K562 (cell line): ENCODE measurements at regions not wholly inside any gene's neighbourhood (a gene's known extent, or its start where the extent isn't known, plus 50 kb on each side); places are given as distances from the start of the nearest gene placed in this dataset.
A peak's percentile ranks its signal among the peaks of the same experiment; 100 is the strongest.

Experiments
- ATAC-seq: fragments of 200-7000 bp; cut with Tn5 transposase; 3 replicates; pipeline ENCODE4 v1.9.1; 2020; ENCODE audit warnings: moderate library complexity
- BruUV-seq: library from RNA; stranded (reverse); fragments of 400-500 nt; replicated peaks from 2 replicates; lab custom pipeline; 2021; lab: Mats Ljungman, UMichigan
- CTCF ChIA-PET: fragments of 300-600 bp; formaldehyde crosslinking; extraction: SDS; loops from one replicate; lab custom pipeline; 2021; ENCODE audit warnings: low intra/inter-chr PET ratio; lab: Yijun Ruan, JAX
- POLR2A ChIA-PET: fragments of 300-600, 350-650 bp; sonication (Branson Sonifier 250); formaldehyde crosslinking; extraction: SDS; loops from one replicate; lab custom pipeline; 2021; ENCODE audit warnings: antibody characterized with exemption, inconsistent platforms; lab: Yijun Ruan, JAX
- DNase-seq, 4 experiments: peaks; one replicate each; pipeline versions ENCODE4 v3.0.0 to v3.0.0-alpha.2; 2011 to 2018; ENCODE audit warnings: low spot score in 3 of 4, mixed read lengths in 3 of 4; ENCODE audit errors: extremely low read depth in 1 of 4
- FAIRE-seq: peaks from 2 replicates; lab custom pipeline; 2011; peaks lifted over from hg19 to GRCh38; lab: Jason Lieb, UNC
- H2AFZ ChIP-seq: 2 replicates; pipeline ENCODE4 v1.6.0; 2011; ENCODE audit warnings: low read depth, low read length, control low read depth, inconsistent platforms
- H3K27ac ChIP-seq: fragments of 200-600 bp; 3 replicates; pipeline ENCODE4 v1.8.0; 2011; ENCODE audit warnings: low read depth, mild to moderate bottlenecking, control low read depth, inconsistent platforms, low read length, moderate library complexity, mixed read lengths; ENCODE audit errors: extremely low read depth
- H3K27me3 ChIP-seq, 2 experiments: fragments of 300-600 bp in 1 of 2; 2 replicates in 1 of 2; 3 replicates in 1 of 2; pipeline versions ENCODE4 v1.6.0 to v1.8.0; 2011; ENCODE audit warnings: inconsistent platforms in 2 of 2, low read length in 2 of 2, mild to moderate bottlenecking in 1 of 2, mixed read lengths in 1 of 2, moderate library complexity in 1 of 2; ENCODE audit not compliant: control insufficient read depth in 2 of 2, insufficient read depth in 2 of 2
- H3K36me3 ChIP-seq: fragments of 300-600 bp; 3 replicates; pipeline ENCODE4 v1.8.0; 2011; ENCODE audit warnings: mild to moderate bottlenecking, low read length, inconsistent platforms; ENCODE audit not compliant: control insufficient read depth, insufficient read depth
- H3K4me1 ChIP-seq, 2 experiments: fragments of 200-600 bp in 1 of 2; replicated peaks in 1 of 2; 2 replicates in 1 of 2; 3 replicates in 1 of 2; pipeline versions ENCODE4 v1.5.1 to v1.8.0; 2011; ENCODE audit warnings: inconsistent platforms in 2 of 2, low read length in 2 of 2, mild to moderate bottlenecking in 1 of 2, mixed read lengths in 1 of 2, moderate library complexity in 1 of 2; ENCODE audit not compliant: control insufficient read depth in 2 of 2, insufficient read depth in 2 of 2
- H3K4me2 ChIP-seq: 2 replicates; pipeline ENCODE4 v1.6.1; 2011; ENCODE audit warnings: low read length, control low read depth, inconsistent platforms, mixed read lengths; ENCODE audit not compliant: insufficient read depth
- H3K4me3 ChIP-seq: fragments of 200-600 bp; sonication (generic), shearing (Covaris generic); 2 replicates; pipeline ENCODE4 v1.5.1; 2016; ENCODE audit warnings: control low read depth, inconsistent platforms
- H3K79me2 ChIP-seq: fragments of 200-600 bp; 3 replicates; pipeline ENCODE4 v1.8.0; 2011; ENCODE audit warnings: low read length, inconsistent platforms; ENCODE audit not compliant: control insufficient read depth, insufficient read depth
- H3K9ac ChIP-seq, 2 experiments: 2 replicates each; pipeline versions ENCODE4 v1.6.0 to v1.6.1; 2011; ENCODE audit warnings: low read depth in 2 of 2, low read length in 2 of 2, control low read depth in 1 of 2, inconsistent platforms in 1 of 2, mild to moderate bottlenecking in 1 of 2, mixed read lengths in 1 of 2; ENCODE audit not compliant: insufficient read depth in 1 of 2
- H3K9me1 ChIP-seq: one replicate; pipeline ENCODE4 v1.6.0; 2011; ENCODE audit warnings: inconsistent platforms, mild to moderate bottlenecking, low read length, moderate library complexity; ENCODE audit not compliant: control insufficient read depth, insufficient read depth
- H3K9me3 ChIP-seq: replicated peaks from 2 replicates; pipeline ENCODE4 v1.5.1; 2011; ENCODE audit warnings: low read depth, low read length, inconsistent platforms; ENCODE audit not compliant: control insufficient read depth, insufficient read depth
- H4K20me1 ChIP-seq: replicated peaks from 2 replicates; pipeline ENCODE4 v1.6.1; 2011; ENCODE audit warnings: low read length, inconsistent platforms, mixed read lengths; ENCODE audit not compliant: control insufficient read depth, insufficient read depth
- CBFB ChIP-seq: sonication (generic); formaldehyde crosslinking; IDR thresholded peaks from 2 replicates; pipeline ENCODE4 v1.4.0; 2020; ENCODE audit warnings: mild to moderate bottlenecking, missing genetic modification reagents
- E2F3 ChIP-seq: fragments of 250-450 bp; sonication (Bioruptor Pico); IDR thresholded peaks from 2 replicates; pipeline ENCODE4 v1.4.0; 2020; ENCODE audit warnings: mild to moderate bottlenecking
- EHMT2 ChIP-seq: fragments of 450-650 bp; IDR thresholded peaks from 2 replicates; pipeline ENCODE4 v1.6.1; 2018; ENCODE audit warnings: antibody characterized with exemption
- ESRRB ChIP-seq: fragments of 250-450 bp; sonication (Bioruptor Pico); IDR thresholded peaks from 2 replicates; pipeline ENCODE4 v1.5.0; 2020; ENCODE audit warnings: mild to moderate bottlenecking, moderate library complexity, borderline replicate concordance
- ETS2 ChIP-seq: IDR thresholded peaks from 2 replicates; pipeline ENCODE4 v1.6.1; 2016; ENCODE audit warnings: borderline replicate concordance, missing genetic modification characterization, mild to moderate bottlenecking, moderate library complexity, missing compliant biosample characterization; ENCODE audit not compliant: poor library complexity, severe bottlenecking
- HDAC2 ChIP-seq: fragments of 450-650 bp; IDR thresholded peaks from 2 replicates; pipeline ENCODE4 v1.6.1; 2016; ENCODE audit warnings: mild to moderate bottlenecking
- MED1 ChIP-seq: sonication (generic); formaldehyde crosslinking; IDR thresholded peaks from 2 replicates; pipeline ENCODE4 v1.8.1; 2023; ENCODE audit warnings: missing genetic modification reagents, borderline replicate concordance
- MYC ChIP-seq, 2 experiments: fragments of 250-450 bp in 1 of 2; sonication (Bioruptor Pico) in 1 of 2; IDR thresholded peaks; 2 replicates each; pipeline versions ENCODE4 v1.5.1 to v1.6.1; 2012 to 2021; ENCODE audit warnings: low read depth in 2 of 2, borderline replicate concordance in 1 of 2, improper control_type of control experiment in 1 of 2, low read length in 1 of 2, mild to moderate bottlenecking in 1 of 2, moderate library complexity in 1 of 2
- NFIC ChIP-seq: fragments of 450-650 bp; IDR thresholded peaks from 2 replicates; pipeline ENCODE4 v1.6.1; 2017; ENCODE audit warnings: mild to moderate bottlenecking, inconsistent platforms
- PATZ1 ChIP-seq: fragments of 250-450 bp; sonication (Bioruptor Pico); IDR thresholded peaks from 2 replicates; pipeline ENCODE4 v1.5.0; 2020; ENCODE audit warnings: mild to moderate bottlenecking, borderline replicate concordance
- POLR2B ChIP-seq: fragments of 450-650 bp; IDR thresholded peaks from 2 replicates; pipeline ENCODE4 v1.6.1; 2018; ENCODE audit warnings: low read depth; ENCODE audit not compliant: partially characterized antibody
- TCF3 ChIP-seq: sonication (generic); formaldehyde crosslinking; IDR thresholded peaks from 2 replicates; pipeline ENCODE4 v1.4.0; 2020; ENCODE audit warnings: mild to moderate bottlenecking, missing genetic modification reagents
- TCF7 ChIP-seq: sonication (generic); IDR thresholded peaks from 2 replicates; pipeline ENCODE4 v1.6.1; 2016; ENCODE audit warnings: antibody characterized with exemption, borderline replicate concordance
- THAP12 ChIP-seq: fragments of 250-450 bp; sonication (Bioruptor Pico); IDR thresholded peaks from 2 replicates; pipeline ENCODE4 v1.9.0; 2021; ENCODE audit warnings: mild to moderate bottlenecking, inconsistent platforms
- ZNF143 ChIP-seq: sonication (generic); formaldehyde crosslinking; IDR thresholded peaks from 2 replicates; pipeline ENCODE4 v1.9.0; 2022; ENCODE audit warnings: mild to moderate bottlenecking, missing genetic modification reagents
- ZNF347 ChIP-seq: fragments of 450-650 bp; formaldehyde crosslinking; IDR thresholded peaks from 2 replicates; pipeline ENCODE4 v1.4.0; 2020; ENCODE audit warnings: low read depth, mild to moderate bottlenecking, moderate library complexity
- ZNF655 ChIP-seq: fragments of 250-450 bp; sonication (Bioruptor Pico); IDR thresholded peaks from 2 replicates; pipeline ENCODE4 v1.5.0; 2021
- WGBS: fragments of 100-300 bp; shearing (Covaris generic); methylation state at CpG from one replicate; pipeline ENCODE4 v1.1.6; 2016; ENCODE audit warnings: low coverage, mixed read lengths; ENCODE audit not compliant: insufficient coverage; ENCODE audit errors: missing lambda C conversion rate; 5-methylcytosine and 5-hydroxymethylcytosine counted together
- in situ Hi-C: fragments of 300-500 bp; cut with MboI; formaldehyde crosslinking; loops from 4 replicates; pipeline ENCODE4 v1.15.0; 2018; ENCODE audit warnings: inconsistent platforms, mixed read lengths
- intact Hi-C: fragments of 100-400 bp; cut with micrococcal nuclease; formaldehyde crosslinking; loops from 2 replicates; pipeline ENCODE4 v1.14.2; 2022

- peak overlapping the region; percentile 93 for H3K4me2 ChIP-seq
- H3K79me2 ChIP-seq: no peaks in the 10 kb centered on the region
- H3K27ac ChIP-seq: peak overlapping the region; percentile 96
- POLR2A ChIA-PET: interaction anchor here (0.6 to 4.4 kb wide), 29 partner anchors 9 to 801 kb away, joined by 3 to 38 read pairs (median 5); no protein-coding TSS in a partner anchor
- FAIRE-seq (no peak), DNase-seq (peak in 3 of 4 experiments; percentile 33 to 86 (median 39)), ATAC-seq (peak; percentile 38)
- BruUV-seq: TSS peak; percentile 92
- WGBS: under 1% methylated on average over 33 of the region's 33 CpGs
- intact Hi-C loops: loop anchor here (2.0 to 5.0 kb wide), 4 partner anchors 15 to 185 kb away; no protein-coding TSS in a partner anchor
- H4K20me1 ChIP-seq: no peaks in the 10 kb centered on the region
- peak overlapping the region; percentile 89 to 90 for H3K9ac ChIP-seq
- H3K27me3 ChIP-seq: no peaks in the 10 kb centered on the region
- no peaks in the 10 kb centered on the region for H3K36me3 ChIP-seq
- H3K9me3 ChIP-seq: no peaks in the 10 kb centered on the region
- peak overlapping the region; percentile 60 for H3K4me3 ChIP-seq
- CTCF ChIA-PET: no interaction called here
- in situ Hi-C loops: no loop called here
- peaks cover 15 to 18% of the 10 kb centered on the region in 2 experiments; a peak in 4 of 5 replicates for H3K4me1 ChIP-seq
- H3K9me1 ChIP-seq: no peaks in the 10 kb centered on the region
- H2AFZ ChIP-seq: peak overlapping the region; percentile 96
- TF ChIP-seq TCF3 (CRISPR knock-in tag): no peak
- TF ChIP-seq MYC (IDR thresholded peaks at IDR 0.05; ENCODE audit: low read depth, low read length): peak; percentile 81
- no peak for TF ChIP-seq MYC (CRISPR knock-in tag; IDR thresholded peaks at IDR 0.05; ENCODE audit: borderline replicate concordance, low read depth)
- peak; percentile 50 for TF ChIP-seq POLR2B
- TF ChIP-seq THAP12 (CRISPR knock-in tag): no peak
- no peak for TF ChIP-seq ETS2 (tag)
- TF ChIP-seq NFIC: peak; percentile 68
- TF ChIP-seq E2F3 (CRISPR knock-in tag): no peak
- no peak for TF ChIP-seq TCF7
- TF ChIP-seq MED1 (CRISPR knock-in tag): no peak
- no peak for TF ChIP-seq EHMT2
- no peak for TF ChIP-seq ESRRB (CRISPR knock-in tag)
- no peak for TF ChIP-seq ZNF655
- TF ChIP-seq ZNF347 (CRISPR knock-in tag): no peak
- no peak for TF ChIP-seq CBFB (CRISPR knock-in tag)
- no peak for TF ChIP-seq ZNF143 (CRISPR knock-in tag)
- no peak for TF ChIP-seq PATZ1 (CRISPR knock-in tag)
- peak; percentile 43; the same call in 1 of the 2 replicates for TF ChIP-seq HDAC2
Observed at GRCh38 chr6:28757429-28758045, 166.2 kb downstream of the TRIM27 start.
